ENCODE measurements at regions not wholly inside any gene's neighbourhood (a gene's known extent, or its start where the extent isn't known, plus 50 kb on each side); places are given as distances from the start of the nearest gene placed in this dataset.

GRCh38 chr5:173816728-173817127, 71.4 kb upstream of the CPEB4 start:
- H3K4me3 ChIP-seq (ENCODE audit: control insufficient read depth, low read depth, low read length): no peak overlapping the region
- TF ChIP-seq CTCF (IDR thresholded peaks at IDR 0.05; ENCODE audit: control insufficient read depth, insufficient read depth, low read depth, low read length, missing control alignments): no peak
- DNase-seq (ENCODE audit: low read depth): no peak

GRCh38 chr5:173817561-173817960, 70.6 kb upstream of the CPEB4 start:
- DNase-seq (ENCODE audit: low read depth): no peak
- no peak overlapping the region for H3K4me3 ChIP-seq (ENCODE audit: control insufficient read depth, low read depth, low read length)
- no peak for TF ChIP-seq CTCF (IDR thresholded peaks at IDR 0.05; ENCODE audit: control insufficient read depth, insufficient read depth, low read depth, low read length, missing control alignments)

GRCh38 chr5:173819521-173819920, 68.6 kb upstream of the CPEB4 start:
- no peak overlapping the region for H3K4me3 ChIP-seq (ENCODE audit: control insufficient read depth, low read depth, low read length)
- TF ChIP-seq CTCF (IDR thresholded peaks at IDR 0.05; ENCODE audit: control insufficient read depth, insufficient read depth, low read depth, low read length, missing control alignments): no peak
- no peak for DNase-seq (ENCODE audit: low read depth)

- H3K4me3 ChIP-seq (ENCODE audit: control insufficient read depth, low read depth, low read length): no peak overlapping the region
- TF ChIP-seq CTCF (IDR thresholded peaks at IDR 0.05; ENCODE audit: control insufficient read depth, insufficient read depth, low read depth, low read length, missing control alignments): no peak
- DNase-seq (ENCODE audit: low read depth): no peak
Measured at GRCh38 chr5:173823274-173823644, 64.9 kb upstream of the CPEB4 start.

- DNase-seq (ENCODE audit: low read depth): peak; percentile 84
- no peak for TF ChIP-seq CTCF (IDR thresholded peaks at IDR 0.05; ENCODE audit: control insufficient read depth, insufficient read depth, low read depth, low read length, missing control alignments)
- no peak overlapping the region for H3K4me3 ChIP-seq (ENCODE audit: control insufficient read depth, low read depth, low read length)
Measured at GRCh38 chr5:173823721-173824567, 64.2 kb upstream of the CPEB4 start.

GRCh38 chr5:173825215-173825865, 62.8 kb upstream of the CPEB4 start:
- H3K4me3 ChIP-seq (ENCODE audit: control insufficient read depth, low read depth, low read length): no peak overlapping the region
- no peak for TF ChIP-seq CTCF (IDR thresholded peaks at IDR 0.05; ENCODE audit: control insufficient read depth, insufficient read depth, low read depth, low read length, missing control alignments)
- no peak for DNase-seq (ENCODE audit: low read depth)

All from AG09309 (cell line).